HG02884 (cell line): ENCODE measurements at regions not wholly inside any gene's neighbourhood (a gene's known extent, or its start where the extent isn't known, plus 50 kb on each side); places are given as distances from the start of the nearest gene placed in this dataset.
"Not testable (repeated sequence)": the region's sequence is repeated elsewhere in the genome, so short reads cannot be mapped to it uniquely, and the experiment has no call there.

Source experiments
- ATAC-seq: cut with Tn5 transposase; IDR thresholded peaks from one replicate; pipeline ENCODE4 v1.9.1; 2021; ENCODE audit warnings: mild to moderate bottlenecking, moderate library complexity; ENCODE audit not compliant: unreplicated experiment

- ATAC-seq, result not testable (repeated sequence)
Measured at GRCh38 chr1:206358771-206359170, 111.5 kb upstream of the IKBKE start.

DNA sequence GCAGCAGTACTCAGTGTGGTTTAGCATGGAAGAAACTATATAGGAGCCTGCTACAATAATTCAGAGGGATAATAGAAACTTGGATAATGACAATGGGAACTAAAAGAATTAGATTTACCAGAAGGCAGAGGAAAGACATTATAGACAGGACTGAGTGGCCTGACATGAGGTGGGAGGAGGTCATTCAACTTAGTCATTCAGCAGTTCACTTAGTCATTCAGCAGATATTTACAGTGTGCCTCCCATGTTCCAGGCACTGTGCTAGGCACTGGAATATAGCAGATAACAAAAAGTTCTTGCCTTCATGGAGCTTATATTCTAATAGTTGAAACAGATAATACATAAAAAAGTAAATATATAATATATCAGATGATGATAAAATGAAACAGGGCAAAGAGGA, 110.9 kb upstream of the IKBKE start:
- ATAC-seq, result not testable (repeated sequence)

- ATAC-seq, result not testable (repeated sequence)
Measured at GRCh38 chr1:206361978-206362543, 108.2 kb upstream of the IKBKE start.

DNA sequence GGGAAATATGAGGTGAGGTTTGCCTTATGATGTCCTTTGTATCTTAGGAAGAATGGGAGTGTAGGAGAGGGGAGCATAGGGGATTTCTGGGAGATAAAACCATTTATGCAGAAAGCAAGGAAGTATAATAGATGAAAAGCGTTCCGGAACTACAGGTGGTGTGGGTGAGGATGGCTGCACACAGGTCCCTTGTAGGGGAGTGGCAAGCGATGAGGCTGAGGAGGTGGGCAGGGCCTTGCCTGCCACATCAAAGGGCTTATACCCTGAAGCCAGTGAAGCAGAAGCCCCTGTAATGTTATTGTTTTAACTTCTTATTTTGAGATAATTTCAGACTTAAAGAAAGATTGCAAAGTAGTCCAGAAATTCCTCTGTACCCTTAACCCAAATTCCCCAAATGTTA, 107.3 kb upstream of the IKBKE start:
- ATAC-seq, result not testable (repeated sequence)

GRCh38 chr1:206365271-206365670, 105.0 kb upstream of the IKBKE start:
- not testable (repeated sequence) for ATAC-seq

DNA sequence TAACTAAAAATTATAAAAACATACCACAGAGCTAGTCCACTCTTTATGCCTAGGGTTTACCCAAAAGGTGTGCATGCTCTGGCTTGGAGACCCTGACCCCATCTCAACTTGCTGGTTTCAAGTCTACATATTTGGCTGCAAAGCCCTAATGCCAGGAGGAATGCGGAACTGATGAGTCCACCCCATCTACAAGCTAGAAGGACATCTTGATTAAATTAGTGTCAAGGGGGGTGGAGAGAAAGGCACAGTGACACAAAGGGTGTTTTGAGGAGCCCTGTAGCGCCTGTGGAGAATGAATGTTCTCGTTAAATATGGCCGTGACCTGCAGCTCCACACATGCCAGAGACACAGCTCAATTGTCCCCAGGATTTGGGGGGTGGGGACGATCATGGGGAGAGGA, 104.1 kb upstream of the IKBKE start:
- ATAC-seq, result not testable (repeated sequence)

- ATAC-seq, result not testable (repeated sequence)
Measured at GRCh38 chr1:206366772-206367171, 103.5 kb upstream of the IKBKE start.

DNA sequence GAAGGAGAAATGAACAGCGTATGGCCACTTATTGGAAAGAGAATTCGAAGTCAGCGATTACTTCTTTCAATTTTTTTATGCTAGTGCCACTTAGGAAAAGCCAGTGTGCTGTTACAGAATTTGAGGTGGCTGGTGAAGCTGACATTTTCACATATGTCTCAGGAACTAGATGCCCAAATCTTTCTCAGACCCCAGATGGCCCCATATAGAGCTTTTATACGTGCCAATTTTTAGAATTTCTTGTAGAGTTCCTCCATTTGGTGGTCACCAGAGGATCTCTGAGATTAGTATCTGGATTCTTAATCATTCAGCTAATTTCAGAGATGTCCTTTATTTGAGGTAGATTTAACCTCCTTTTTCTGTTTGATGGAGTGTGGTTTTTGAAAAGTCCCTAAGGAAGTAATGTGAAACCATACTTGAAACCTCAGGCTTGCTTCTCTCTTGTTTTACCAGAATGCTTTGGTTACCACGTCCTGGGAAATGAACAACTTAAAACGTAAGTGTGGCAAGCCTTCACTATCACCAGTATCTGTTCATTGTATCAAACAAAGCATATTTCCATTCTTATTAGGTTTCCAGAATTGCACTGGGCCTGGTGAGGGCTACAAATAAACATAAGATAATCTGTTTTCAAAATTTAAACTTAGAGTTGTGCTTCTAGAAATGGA, 102.2 kb upstream of the IKBKE start:
- not testable (repeated sequence) for ATAC-seq

- not testable (repeated sequence) for ATAC-seq
Measured at GRCh38 chr1:206374725-206375124, 95.6 kb upstream of the IKBKE start.

GRCh38 chr1:206375552-206375951, 94.7 kb upstream of the IKBKE start:
- not testable (repeated sequence) for ATAC-seq

DNA sequence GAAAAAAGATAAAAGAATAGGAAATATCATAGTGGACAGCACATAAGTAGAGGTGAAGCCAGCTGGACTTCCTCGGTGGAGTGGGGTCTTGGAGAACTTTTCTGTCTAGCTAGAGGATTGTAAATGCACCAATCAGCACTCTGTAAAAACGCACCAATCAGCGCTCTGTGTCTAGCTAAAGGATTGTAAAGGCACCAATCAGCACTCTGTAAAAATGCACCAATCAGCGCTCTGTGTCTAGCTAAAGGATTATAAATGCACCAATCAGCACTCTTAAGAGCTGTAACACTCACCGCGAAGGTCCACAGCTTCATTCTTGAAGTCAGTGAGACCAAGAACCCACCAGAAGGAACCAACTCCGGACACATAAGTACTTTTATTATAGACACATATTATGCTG, 91.8 kb upstream of the IKBKE start:
- not testable (repeated sequence) for ATAC-seq

DNA sequence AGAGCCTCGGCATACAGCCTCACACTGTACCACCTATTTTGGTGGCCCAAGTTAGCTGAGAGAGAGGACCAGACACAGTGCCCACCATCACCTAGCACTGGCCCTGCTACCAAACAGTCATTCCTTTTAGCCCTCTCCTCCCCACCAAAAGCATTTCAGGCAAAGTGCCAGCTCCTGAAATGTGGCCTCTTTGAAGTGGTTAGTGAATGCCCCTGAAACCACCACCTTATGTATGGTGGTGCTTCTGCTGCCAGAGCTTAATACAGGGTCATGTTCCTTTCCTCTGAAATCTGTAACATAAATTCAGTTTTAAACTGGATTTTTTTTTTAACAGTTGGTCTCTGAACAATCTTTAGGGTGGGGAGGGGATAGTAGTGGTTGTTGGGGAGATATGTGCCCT, 91.0 kb upstream of the IKBKE start:
- ATAC-seq, result not testable (repeated sequence)

DNA sequence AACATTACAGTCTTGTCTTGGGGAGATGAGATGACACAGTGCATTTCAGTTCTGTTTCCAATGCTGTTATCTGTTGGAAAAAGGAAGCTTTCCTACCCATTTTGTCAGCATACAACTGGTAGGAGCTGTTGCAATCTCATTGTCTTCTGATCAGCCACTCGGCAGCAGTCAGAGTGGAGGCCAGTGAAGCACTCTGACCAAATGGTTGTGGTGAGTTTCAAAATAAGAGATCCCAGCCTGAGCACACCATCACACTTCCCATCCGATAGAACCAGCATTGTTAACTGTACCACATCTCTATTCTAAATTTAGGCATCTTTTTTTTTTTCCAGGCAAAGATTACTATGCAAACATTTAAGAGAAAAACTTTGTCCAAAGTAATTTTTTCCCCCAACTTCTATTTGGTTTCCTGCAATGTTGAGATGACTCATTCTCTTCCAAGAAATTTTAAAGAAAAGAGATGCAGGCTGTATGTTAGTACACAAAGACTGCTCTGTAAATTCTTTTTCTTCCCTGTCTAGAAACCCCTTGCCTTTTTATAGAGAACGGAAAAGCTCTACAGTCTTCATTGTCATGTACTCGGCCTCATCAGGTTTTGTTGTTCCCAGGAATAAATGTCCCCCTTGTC, 90.0 kb upstream of the IKBKE start:
- ATAC-seq, result not testable (repeated sequence)

- ATAC-seq, result not testable (repeated sequence)
Measured at GRCh38 chr1:206380791-206381610, 89.3 kb upstream of the IKBKE start.

GRCh38 chr1:206384029-206384807, 86.1 kb upstream of the IKBKE start:
- ATAC-seq, result not testable (repeated sequence)

DNA sequence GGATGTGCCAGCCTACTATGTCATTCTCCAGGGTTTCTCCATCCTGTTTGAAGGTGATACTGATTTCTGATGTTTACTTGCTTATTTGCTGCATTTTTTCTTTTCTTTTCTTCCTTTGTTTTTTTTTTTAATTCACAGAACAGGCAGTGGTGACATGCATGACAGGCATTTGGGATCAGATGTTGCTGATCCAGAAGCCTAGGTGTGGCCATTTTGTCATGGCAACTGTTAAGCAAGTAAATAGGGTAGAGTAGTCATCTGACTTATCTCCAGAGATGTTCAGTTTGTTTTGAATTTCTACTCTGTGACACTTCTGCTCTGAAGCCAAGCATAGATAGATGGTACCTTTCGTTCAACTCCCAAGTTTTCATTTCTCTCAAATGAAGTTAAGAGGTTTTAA, 85.4 kb upstream of the IKBKE start:
- not testable (repeated sequence) for ATAC-seq

DNA sequence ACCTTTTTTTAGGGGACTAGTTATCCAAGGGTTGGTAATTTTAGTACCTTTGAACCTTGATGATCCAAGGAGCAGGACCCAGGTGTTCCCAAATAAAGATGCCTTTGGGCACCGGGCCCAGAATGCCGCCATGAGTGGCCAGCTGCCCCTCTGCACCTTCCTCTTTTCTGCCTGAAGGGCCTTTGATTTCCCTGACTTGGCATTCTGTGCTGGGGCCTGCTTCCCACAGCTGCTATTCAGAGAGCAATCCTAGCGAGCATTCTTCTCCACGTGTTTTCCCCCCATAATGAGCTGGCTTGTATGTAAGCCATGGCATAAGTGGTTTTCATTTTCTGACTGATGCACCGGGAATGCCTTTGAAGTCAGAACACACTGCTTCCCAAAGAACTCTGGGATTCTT, 82.6 kb upstream of the IKBKE start:
- ATAC-seq, result not testable (repeated sequence)

GRCh38 chr1:206391903-206392302, 78.4 kb upstream of the IKBKE start:
- ATAC-seq, result not testable (repeated sequence)

- not testable (repeated sequence) for ATAC-seq
Measured at GRCh38 chr1:206397501-206397900, 72.8 kb upstream of the IKBKE start.

DNA sequence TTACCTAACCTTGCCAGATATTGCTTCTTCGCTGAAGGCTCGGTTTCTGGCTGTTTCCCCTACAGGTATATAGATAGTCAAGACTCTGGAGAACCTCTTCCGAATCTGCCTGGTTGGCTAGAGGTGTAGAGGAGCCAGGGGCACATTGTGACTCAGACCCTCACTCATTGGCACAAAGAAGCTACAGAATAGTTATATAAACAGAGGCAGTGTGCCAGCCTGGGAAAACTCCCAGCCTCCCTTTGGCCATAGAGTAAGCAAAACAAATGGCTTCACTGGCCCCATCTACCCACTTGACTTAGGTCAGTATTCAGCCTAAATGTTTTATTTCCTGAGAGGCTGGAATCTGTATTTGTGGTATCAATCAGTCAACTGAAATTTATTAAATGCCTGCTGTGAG, 72.0 kb upstream of the IKBKE start:
- not testable (repeated sequence) for ATAC-seq
